NT2/D1 (cell line): ENCODE measurements at regions not wholly inside any gene's neighbourhood (a gene's known extent, or its start where the extent isn't known, plus 50 kb on each side); places are given as distances from the start of the nearest gene placed in this dataset.

Source experiments
- SUZ12 ChIP-seq: IDR thresholded peaks from 2 replicates; pipeline ENCODE4 v1.6.1; 2011; ENCODE audit not compliant: insufficient read length, insufficient read depth; ENCODE audit errors: extremely low read depth
- YY1 ChIP-seq: IDR thresholded peaks from 2 replicates; pipeline ENCODE4 v1.6.1; 2011; ENCODE audit not compliant: insufficient read length, insufficient read depth
- ZNF274 ChIP-seq: IDR thresholded peaks from 2 replicates; pipeline ENCODE4 v1.6.1; 2011; ENCODE audit warnings: mild to moderate bottlenecking, low read depth, low read length

- TF ChIP-seq YY1 (no peak), ZNF274 (no peak), SUZ12 (no peak)
Measured at GRCh38 chr16:13633391-13633861, 286.5 kb upstream of the ERCC4 start.
